ENCODE measurements at regions not wholly inside any gene's neighbourhood (a gene's known extent, or its start where the extent isn't known, plus 50 kb on each side); places are given as distances from the start of the nearest gene placed in this dataset.

DNA sequence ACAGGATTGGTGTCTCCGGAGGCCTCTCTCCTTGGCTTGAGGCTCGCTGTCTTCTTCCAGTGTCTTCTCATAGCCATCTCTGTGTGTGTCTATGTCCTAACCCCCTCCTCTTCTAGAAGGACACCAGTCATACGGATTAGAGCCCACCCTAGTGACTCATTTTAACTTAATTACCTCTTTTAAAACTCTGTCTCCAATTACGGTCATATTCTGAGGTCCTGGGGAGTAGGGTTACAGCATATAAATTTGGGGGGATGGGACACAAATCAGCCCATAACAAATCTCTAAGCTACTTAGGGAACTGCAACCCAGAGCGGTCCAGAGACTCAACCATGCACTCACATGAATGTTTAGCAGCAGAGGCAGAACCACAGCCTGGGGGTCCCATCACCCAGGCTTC is 56.1 kb upstream of the SASH1 start:
- TF ChIP-seq, protein P1, sequence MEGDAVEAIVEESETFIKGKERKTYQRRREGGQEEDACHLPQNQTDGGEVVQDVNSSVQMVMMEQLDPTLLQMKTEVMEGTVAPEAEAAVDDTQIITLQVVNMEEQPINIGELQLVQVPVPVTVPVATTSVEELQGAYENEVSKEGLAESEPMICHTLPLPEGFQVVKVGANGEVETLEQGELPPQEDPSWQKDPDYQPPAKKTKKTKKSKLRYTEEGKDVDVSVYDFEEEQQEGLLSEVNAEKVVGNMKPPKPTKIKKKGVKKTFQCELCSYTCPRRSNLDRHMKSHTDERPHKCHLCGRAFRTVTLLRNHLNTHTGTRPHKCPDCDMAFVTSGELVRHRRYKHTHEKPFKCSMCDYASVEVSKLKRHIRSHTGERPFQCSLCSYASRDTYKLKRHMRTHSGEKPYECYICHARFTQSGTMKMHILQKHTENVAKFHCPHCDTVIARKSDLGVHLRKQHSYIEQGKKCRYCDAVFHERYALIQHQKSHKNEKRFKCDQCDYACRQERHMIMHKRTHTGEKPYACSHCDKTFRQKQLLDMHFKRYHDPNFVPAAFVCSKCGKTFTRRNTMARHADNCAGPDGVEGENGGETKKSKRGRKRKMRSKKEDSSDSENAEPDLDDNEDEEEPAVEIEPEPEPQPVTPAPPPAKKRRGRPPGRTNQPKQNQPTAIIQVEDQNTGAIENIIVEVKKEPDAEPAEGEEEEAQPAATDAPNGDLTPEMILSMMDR (conservative IDR thresholded peaks at IDR 0.05; ENCODE audit: low read depth, low read length) = no peak
- TF ChIP-seq EZH2phosphoT487 (IDR thresholded peaks at IDR 0.05; ENCODE audit: borderline replicate concordance, low read length) = no peak
- TF ChIP-seq EZH2 (IDR thresholded peaks at IDR 0.05; ENCODE audit: low read length, unreplicated experiment) = no peak

Data from PC-3 (cell line).